Astrocyte (in vitro differentiated cells and primary cell): ENCODE measurements at regions not wholly inside any gene's neighbourhood (a gene's known extent, or its start where the extent isn't known, plus 50 kb on each side); places are given as distances from the start of the nearest gene placed in this dataset.

Experiments used
- DNase-seq: peaks from one replicate; pipeline ENCODE4 v3.0.0-alpha.2; 2010; ENCODE audit warnings: low read depth
- FAIRE-seq: peaks from 2 replicates; lab custom pipeline; 2011; peaks lifted over from hg19 to GRCh38; lab: Jason Lieb, UNC
- H2AFZ ChIP-seq: 2 replicates; pipeline ENCODE4 v1.6.0; 2012; ENCODE audit warnings: low read depth, low read length, inconsistent platforms
- H3K27ac ChIP-seq: 2 replicates; pipeline ENCODE4 v1.5.1; 2011; ENCODE audit warnings: low read depth, low read length, inconsistent platforms
- H3K27me3 ChIP-seq: 2 replicates; pipeline ENCODE4 v1.6.0; 2011; ENCODE audit warnings: low read length, inconsistent platforms; ENCODE audit not compliant: insufficient read depth
- H3K36me3 ChIP-seq: 2 replicates; pipeline ENCODE4 v1.5.1; 2011; ENCODE audit warnings: low read length, inconsistent platforms; ENCODE audit not compliant: insufficient read depth
- H3K4me1 ChIP-seq: 2 replicates; pipeline ENCODE4 v1.5.1; 2011; ENCODE audit warnings: low read length, inconsistent platforms; ENCODE audit not compliant: insufficient read depth
- H3K4me2 ChIP-seq: 2 replicates; pipeline ENCODE4 v1.6.0; 2012; ENCODE audit warnings: low read length, inconsistent platforms
- H3K4me3 ChIP-seq: 2 replicates; pipeline ENCODE4 v1.5.1; 2011; ENCODE audit warnings: low read depth, mild to moderate bottlenecking, low read length, inconsistent platforms; ENCODE audit not compliant: insufficient read depth
- H3K79me2 ChIP-seq: 2 replicates; pipeline ENCODE4 v1.6.0; 2012; ENCODE audit warnings: mild to moderate bottlenecking, low read length, inconsistent platforms; ENCODE audit not compliant: insufficient read depth
- H3K9ac ChIP-seq: 2 replicates; pipeline ENCODE4 v1.6.0; 2012; ENCODE audit warnings: mild to moderate bottlenecking, low read length, inconsistent platforms
- H3K9me3 ChIP-seq: 2 replicates; pipeline ENCODE4 v1.5.1; 2012; ENCODE audit warnings: low read depth, mild to moderate bottlenecking, low read length, inconsistent platforms; ENCODE audit not compliant: insufficient read depth
- H4K20me1 ChIP-seq: 2 replicates; pipeline ENCODE4 v1.6.0; 2012; ENCODE audit warnings: low read length, inconsistent platforms; ENCODE audit not compliant: insufficient read depth
- H3K27ac Mint-ChIP-seq: one replicate; pipeline ENCODE4 v1.8.0; 2021; ENCODE audit warnings: mild to moderate bottlenecking, mixed read lengths; ENCODE audit not compliant: unreplicated experiment
- H3K27me3 Mint-ChIP-seq: one replicate; pipeline ENCODE4 v1.8.0; 2021; ENCODE audit warnings: low read depth, mixed read lengths; ENCODE audit not compliant: unreplicated experiment
- H3K36me3 Mint-ChIP-seq: one replicate; pipeline ENCODE4 v1.8.0; 2021; ENCODE audit warnings: low read depth, mixed read lengths; ENCODE audit not compliant: unreplicated experiment
- H3K4me1 Mint-ChIP-seq: one replicate; pipeline ENCODE4 v1.8.0; 2021; ENCODE audit warnings: low read depth, mixed read lengths; ENCODE audit not compliant: unreplicated experiment
- H3K4me3 Mint-ChIP-seq: one replicate; pipeline ENCODE4 v1.8.0; 2021; ENCODE audit warnings: mild to moderate bottlenecking, moderate library complexity, mixed read lengths; ENCODE audit not compliant: unreplicated experiment
- H3K9me3 Mint-ChIP-seq: one replicate; pipeline ENCODE4 v1.8.0; 2021; ENCODE audit warnings: mild to moderate bottlenecking, mixed read lengths; ENCODE audit not compliant: unreplicated experiment
- CTCF ChIP-seq: IDR thresholded peaks from 2 replicates; pipeline ENCODE4 v1.5.1; 2011; ENCODE audit warnings: low read depth, mild to moderate bottlenecking, inconsistent platforms, low read length, moderate library complexity; ENCODE audit not compliant: insufficient read depth
- EZH2 ChIP-seq: IDR thresholded peaks from 2 replicates; pipeline ENCODE4 v1.6.1; 2012; ENCODE audit warnings: mild to moderate bottlenecking, low read length, inconsistent platforms; ENCODE audit not compliant: insufficient read depth

- Histone ChIP-seq H2AFZ (no peak overlapping the region), H3K4me3 (no peak overlapping the region), H3K9me3 (no peaks in the 10 kb centered on the region), H3K36me3 (no peaks in the 10 kb centered on the region), H3K4me2 (no peak overlapping the region), H3K27me3 (no peaks in the 10 kb centered on the region), H3K79me2 (no peaks in the 10 kb centered on the region), H3K4me1 (no peaks in the 10 kb centered on the region), H3K9ac (no peak overlapping the region), H4K20me1 (no peaks in the 10 kb centered on the region), H3K27ac (no peak overlapping the region)
- Mint-ChIP-seq H3K27ac (no peak overlapping the region), H3K4me1 (no peaks in the 10 kb centered on the region), H3K27me3 (no peaks in the 10 kb centered on the region), H3K4me3 (no peak overlapping the region), H3K9me3 (no peaks in the 10 kb centered on the region), H3K36me3 (no peaks in the 10 kb centered on the region)
- no peak for FAIRE-seq
- no peak for DNase-seq
- TF ChIP-seq EZH2, result no peak
- TF ChIP-seq CTCF, result no peak
Observed at GRCh38 chr14:84850595-84850994, 679.3 kb upstream of the FLRT2 start.

GRCh38 chr14:84856751-84857534 lies 673.0 kb upstream of the FLRT2 start:
- Histone ChIP-seq H3K27me3 (no peaks in the 10 kb centered on the region), H3K79me2 (no peaks in the 10 kb centered on the region), H3K36me3 (no peaks in the 10 kb centered on the region), H3K4me2 (no peak overlapping the region), H4K20me1 (no peaks in the 10 kb centered on the region), H3K9me3 (no peaks in the 10 kb centered on the region), H2AFZ (no peak overlapping the region), H3K4me1 (no peaks in the 10 kb centered on the region), H3K4me3 (no peak overlapping the region), H3K9ac (no peak overlapping the region), H3K27ac (no peak overlapping the region)
- TF ChIP-seq CTCF (no peak), EZH2 (no peak)
- H3K36me3 Mint-ChIP-seq, result no peaks in the 10 kb centered on the region
- H3K4me3 Mint-ChIP-seq, result no peak overlapping the region
- no peaks in the 10 kb centered on the region for H3K27me3 Mint-ChIP-seq
- DNase-seq (no peak), FAIRE-seq (no peak)
- no peaks in the 10 kb centered on the region for H3K4me1 Mint-ChIP-seq
- H3K9me3 Mint-ChIP-seq, result no peaks in the 10 kb centered on the region
- no peak overlapping the region for H3K27ac Mint-ChIP-seq

GRCh38 chr14:84857571-84857970 lies 672.4 kb upstream of the FLRT2 start:
- Histone ChIP-seq H3K79me2 (no peaks in the 10 kb centered on the region), H3K36me3 (no peaks in the 10 kb centered on the region), H4K20me1 (no peaks in the 10 kb centered on the region), H3K27ac (no peak overlapping the region), H3K9ac (no peak overlapping the region), H2AFZ (no peak overlapping the region), H3K4me2 (no peak overlapping the region), H3K4me1 (no peaks in the 10 kb centered on the region), H3K9me3 (no peaks in the 10 kb centered on the region), H3K27me3 (no peaks in the 10 kb centered on the region), H3K4me3 (no peak overlapping the region)
- no peak overlapping the region for H3K4me3 Mint-ChIP-seq
- no peaks in the 10 kb centered on the region for H3K4me1 Mint-ChIP-seq
- DNase-seq (no peak), FAIRE-seq (no peak)
- no peaks in the 10 kb centered on the region for H3K27me3 Mint-ChIP-seq
- TF ChIP-seq CTCF (no peak), EZH2 (no peak)
- H3K36me3 Mint-ChIP-seq, result no peaks in the 10 kb centered on the region
- H3K9me3 Mint-ChIP-seq, result no peaks in the 10 kb centered on the region
- no peak overlapping the region for H3K27ac Mint-ChIP-seq
